GM18507 (cell line): ENCODE measurements at regions not wholly inside any gene's neighbourhood (a gene's known extent, or its start where the extent isn't known, plus 50 kb on each side); places are given as distances from the start of the nearest gene placed in this dataset.
"Not testable (repeated sequence)": the region's sequence is repeated elsewhere in the genome, so short reads cannot be mapped to it uniquely, and the experiment has no call there.

Source experiments
- DNase-seq: peaks from one replicate; pipeline ENCODE4 v3.0.0; 2011; ENCODE audit warnings: low read depth; ENCODE audit not compliant: insufficient read length; ENCODE audit errors: extremely low spot score
- FAIRE-seq: peaks from 2 replicates; lab custom pipeline; 2011; peaks lifted over from hg19 to GRCh38; lab: Jason Lieb, UNC

DNA sequence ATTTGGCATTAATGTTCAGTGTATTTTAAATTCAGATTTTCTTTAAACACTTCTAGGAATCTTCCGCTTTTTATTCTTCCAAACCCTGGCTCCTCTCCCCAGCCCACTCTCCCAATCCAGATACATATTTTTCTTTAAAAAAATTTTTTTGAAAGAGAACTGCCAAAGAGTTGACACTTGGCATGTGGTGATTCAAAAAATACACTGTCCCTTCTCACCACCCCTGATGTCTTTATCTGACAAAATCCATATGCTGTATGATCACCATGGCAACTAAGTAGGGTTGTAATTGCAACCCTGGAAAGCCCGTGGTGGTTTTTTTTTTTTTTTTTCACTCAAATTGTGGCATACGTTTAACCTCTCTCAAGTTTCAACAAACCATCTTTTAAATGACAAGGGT lies 355.8 kb upstream of the SASH1 start:
- FAIRE-seq: no peak
- DNase-seq: no peak

DNA sequence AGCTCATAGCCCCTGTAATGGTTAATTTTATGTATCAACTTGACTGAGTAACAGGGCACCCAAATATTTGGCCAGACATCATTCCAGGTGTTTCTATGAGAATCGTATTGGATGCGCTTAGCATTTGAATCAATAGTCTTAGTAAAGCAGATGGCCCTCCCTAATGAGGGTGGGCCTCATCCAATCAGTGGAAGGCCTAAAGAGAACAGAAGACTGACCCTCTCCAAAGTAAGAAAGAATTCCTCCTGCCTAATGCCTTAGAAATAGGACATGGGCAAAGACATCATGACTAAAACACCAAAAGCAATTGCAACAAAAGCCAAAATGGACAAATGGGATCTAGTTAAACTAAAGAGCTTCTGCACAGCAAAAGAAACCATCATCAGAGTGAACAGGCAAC lies 352.5 kb upstream of the SASH1 start:
- FAIRE-seq: no peak
- no peak for DNase-seq

DNA sequence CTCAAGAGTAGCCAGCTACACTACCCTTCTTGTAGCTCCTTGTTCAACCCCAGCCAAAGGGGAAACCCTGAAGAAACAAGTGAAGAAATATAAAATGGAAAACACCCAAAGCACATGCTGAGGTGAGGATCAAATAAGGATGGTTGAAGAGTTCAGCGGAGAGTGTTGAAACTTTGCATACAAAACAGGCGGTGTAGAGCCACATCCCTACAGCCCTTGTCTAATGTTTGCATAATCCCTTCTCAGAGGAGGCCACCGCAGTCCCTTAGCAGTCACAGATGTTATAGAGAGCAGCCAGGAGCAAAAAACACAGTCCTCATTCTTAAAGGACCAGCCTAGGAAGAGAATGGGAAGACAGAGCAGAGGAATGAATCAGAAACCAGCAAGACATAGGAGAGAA lies 350.7 kb upstream of the SASH1 start:
- DNase-seq: no peak
- no peak for FAIRE-seq

- no peak for FAIRE-seq
- DNase-seq: no peak
Measured at GRCh38 chr6:147999001-147999540, 343.6 kb upstream of the SASH1 start.

- no peak for FAIRE-seq
- no peak for DNase-seq
Measured at GRCh38 chr6:148001844-148002642, 340.6 kb upstream of the SASH1 start.

- DNase-seq (no peak), FAIRE-seq (no peak)
Measured at GRCh38 chr6:148004651-148005050, 338.0 kb upstream of the SASH1 start.

GRCh38 chr6:148005806-148006205 lies 336.8 kb upstream of the SASH1 start:
- no peak for FAIRE-seq
- no peak for DNase-seq

DNA sequence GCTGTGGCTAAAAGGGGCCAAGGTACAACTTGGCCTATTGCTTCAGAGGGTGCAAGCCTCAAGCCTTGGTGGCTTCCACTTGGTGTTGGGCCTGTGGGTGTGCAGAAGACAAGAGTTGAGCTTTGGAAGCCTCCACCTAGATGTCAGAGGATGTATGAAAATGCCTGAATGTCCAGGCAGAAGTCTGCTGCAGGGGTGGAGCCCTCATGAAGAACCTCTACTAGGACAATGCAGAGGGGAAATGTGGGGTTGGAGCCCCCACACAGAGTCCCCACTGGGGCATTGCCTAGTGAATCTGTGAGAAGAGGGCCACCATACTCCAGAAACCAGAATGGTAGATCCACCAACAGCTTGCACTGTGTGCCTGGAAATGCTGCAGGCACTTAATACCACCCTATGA lies 332.1 kb upstream of the SASH1 start:
- DNase-seq, FAIRE-seq: not testable (repeated sequence)

- no peak for FAIRE-seq
- no peak for DNase-seq
Measured at GRCh38 chr6:148016013-148016412, 326.6 kb upstream of the SASH1 start.

- FAIRE-seq: no peak
- DNase-seq: no peak
Measured at GRCh38 chr6:148021165-148021564, 321.5 kb upstream of the SASH1 start.

- DNase-seq (no peak), FAIRE-seq (no peak)
Measured at GRCh38 chr6:148021699-148022098, 320.9 kb upstream of the SASH1 start.

GRCh38 chr6:148022279-148022678 lies 320.4 kb upstream of the SASH1 start:
- FAIRE-seq, DNase-seq: not testable (repeated sequence)

GRCh38 chr6:148027201-148027600 lies 315.4 kb upstream of the SASH1 start:
- no peak for FAIRE-seq
- DNase-seq: no peak

- no peak for FAIRE-seq
- no peak for DNase-seq
Measured at GRCh38 chr6:148035806-148036390, 306.7 kb upstream of the SASH1 start.

DNA sequence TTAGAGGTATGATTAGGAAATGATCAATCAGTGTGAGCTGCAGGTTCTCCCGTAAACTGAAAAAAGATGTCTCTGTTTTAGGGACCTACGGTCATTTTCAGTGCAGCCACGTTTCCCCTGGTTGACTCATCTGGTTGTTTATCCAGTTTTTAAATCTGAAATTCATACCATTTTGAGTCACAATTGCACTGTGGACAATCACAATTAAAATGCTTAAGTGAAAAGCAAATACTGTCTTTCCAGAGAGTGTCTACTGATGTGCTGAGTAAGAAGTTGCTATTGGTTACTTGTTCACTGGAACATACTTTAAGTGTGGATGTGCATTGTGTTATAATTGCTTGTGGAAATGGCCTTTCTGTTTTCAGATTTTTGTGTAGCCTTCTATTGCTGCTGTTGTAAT lies 305.1 kb upstream of the SASH1 start:
- DNase-seq (no peak), FAIRE-seq (no peak)

DNA sequence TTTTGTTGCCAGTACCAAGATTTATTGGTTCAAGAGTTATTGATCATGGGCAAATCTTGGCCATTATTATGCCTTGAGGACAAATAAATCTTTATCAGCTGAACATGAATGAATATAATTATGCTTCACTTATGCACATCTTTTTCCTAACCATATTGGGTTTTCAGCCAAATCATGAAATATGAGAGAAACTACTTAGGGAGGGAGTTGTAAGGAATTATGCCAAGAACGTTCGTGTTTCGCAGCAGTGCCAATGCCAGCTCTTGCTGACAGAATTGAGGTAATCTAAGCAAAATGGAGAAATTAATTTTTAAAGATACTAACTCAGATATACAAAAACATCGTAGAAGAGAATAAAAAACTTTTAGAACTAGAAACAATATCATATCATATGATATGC lies 301.1 kb upstream of the SASH1 start:
- FAIRE-seq (no peak), DNase-seq (no peak)

GRCh38 chr6:148042536-148042935 lies 300.1 kb upstream of the SASH1 start:
- DNase-seq (no peak), FAIRE-seq (no peak)

- DNase-seq: no peak
- FAIRE-seq: no peak
Measured at GRCh38 chr6:148044261-148044751, 298.3 kb upstream of the SASH1 start.

GRCh38 chr6:148044921-148045320 lies 297.7 kb upstream of the SASH1 start:
- no peak for FAIRE-seq
- DNase-seq: no peak

DNA sequence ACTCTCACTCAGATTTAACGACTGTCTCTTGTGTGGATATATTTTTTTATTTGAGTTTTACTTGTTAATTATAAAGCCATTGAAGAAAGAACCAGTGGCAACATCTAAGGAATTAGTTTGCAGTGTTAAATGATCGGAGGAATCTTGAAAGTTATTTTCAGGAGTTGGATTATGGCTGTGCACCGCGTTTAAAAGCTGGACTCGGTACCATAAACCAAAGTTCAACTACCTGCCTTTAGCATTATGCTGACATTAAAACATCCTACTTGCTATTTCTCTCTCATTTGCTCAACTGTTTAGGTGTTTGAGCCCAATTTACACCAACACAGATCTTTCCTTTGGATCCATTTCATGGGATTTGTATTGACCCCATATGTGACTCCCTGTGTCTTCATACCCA lies 289.4 kb upstream of the SASH1 start:
- FAIRE-seq (no peak), DNase-seq (no peak)

GRCh38 chr6:148053796-148054195 lies 288.8 kb upstream of the SASH1 start:
- FAIRE-seq (no peak), DNase-seq (no peak)
